HL-60 (cell line): ENCODE measurements at regions not wholly inside any gene's neighbourhood (a gene's known extent, or its start where the extent isn't known, plus 50 kb on each side); places are given as distances from the start of the nearest gene placed in this dataset.

Experiments used
- DNase-seq, 2 experiments: peaks; one replicate each; pipeline ENCODE4 v3.0.0-alpha.2; 2010 to 2020; ENCODE audit warnings: low read depth in 1 of 2, low spot score in 1 of 2
- H3K27ac ChIP-seq: fragments of 250-450 bp; sonication (Bioruptor Pico); replicated peaks from 2 replicates; pipeline ENCODE4 v1.5.1; 2020; ENCODE audit warnings: mild to moderate bottlenecking, moderate library complexity
- H3K27me3 ChIP-seq: fragments of 250-450 bp; sonication (Bioruptor Pico); 2 replicates; pipeline ENCODE4 v1.5.1; 2021; ENCODE audit warnings: mild to moderate bottlenecking, moderate library complexity; ENCODE audit not compliant: insufficient read depth, poor library complexity, severe bottlenecking
- H3K4me3 ChIP-seq: replicated peaks from 2 replicates; pipeline ENCODE4 v1.5.1; 2011; ENCODE audit warnings: mild to moderate bottlenecking, control low read depth, low read length; ENCODE audit not compliant: insufficient read depth
- CTCF ChIP-seq: IDR thresholded peaks from one replicate; pipeline ENCODE4 v1.5.1; 2011; ENCODE audit warnings: low read length, control low read depth, inconsistent platforms; ENCODE audit not compliant: insufficient read depth
- GABPA ChIP-seq: IDR thresholded peaks from 2 replicates; pipeline ENCODE4 v1.6.1; 2012; ENCODE audit warnings: low read depth
- POLR2AphosphoS5 ChIP-seq: IDR thresholded peaks from 2 replicates; pipeline ENCODE4 v1.6.1; 2012; ENCODE audit warnings: low read depth
- REST ChIP-seq: IDR thresholded peaks from 2 replicates; pipeline ENCODE4 v1.6.1; 2012; ENCODE audit warnings: low read depth; ENCODE audit not compliant: insufficient replicate concordance
- SPI1 ChIP-seq: IDR thresholded peaks from 2 replicates; pipeline ENCODE4 v1.6.1; 2012; ENCODE audit warnings: low read depth, mild to moderate bottlenecking, borderline replicate concordance

DNA sequence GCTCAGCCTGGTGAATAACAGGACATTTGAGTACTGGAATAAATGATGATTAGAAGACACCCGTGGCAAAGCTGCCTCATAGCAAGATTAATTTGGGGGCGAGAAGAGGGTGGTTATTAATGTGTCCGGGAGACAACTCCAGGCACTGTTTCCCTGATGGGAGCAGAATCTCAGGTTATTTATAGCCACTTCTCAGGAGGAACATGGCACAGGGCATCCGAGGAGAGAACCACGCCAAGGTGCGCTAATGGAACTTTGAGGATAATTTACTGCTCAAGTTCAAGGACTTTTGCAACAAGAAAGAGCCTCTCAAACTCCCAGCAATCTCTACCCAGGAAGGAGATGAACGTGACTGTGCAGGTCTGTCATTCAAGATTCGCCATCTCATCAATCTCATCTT, 362.5 kb upstream of the ERCC4 start:
- H3K27ac ChIP-seq, result no peak overlapping the region
- no peak overlapping the region for H3K4me3 ChIP-seq
- TF ChIP-seq CTCF (no peak), GABPA (no peak)
- DNase-seq, result no peak
- H3K27me3 ChIP-seq, result no peaks in the 10 kb centered on the region

DNA sequence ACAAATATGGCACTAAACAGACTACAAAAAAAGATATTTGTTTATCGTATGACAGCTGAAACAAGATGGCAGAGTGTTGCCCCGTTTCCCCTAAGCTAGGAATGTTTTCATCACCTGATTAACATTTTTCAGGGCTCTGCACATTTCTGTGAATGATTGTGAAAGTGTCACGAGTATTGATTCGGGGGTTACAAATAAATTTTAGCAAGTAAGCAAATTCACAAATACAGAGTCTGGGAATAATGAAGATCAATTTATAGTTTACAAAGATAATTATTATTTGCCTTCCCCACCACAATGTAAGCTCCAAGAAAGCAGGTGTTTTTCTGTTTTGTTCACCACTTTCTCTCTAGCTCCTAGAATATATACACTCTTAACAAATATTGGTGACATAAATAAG, 361.2 kb upstream of the ERCC4 start:
- H3K27me3 ChIP-seq, result no peaks in the 10 kb centered on the region
- DNase-seq, result no peak
- H3K27ac ChIP-seq, result no peak overlapping the region
- H3K4me3 ChIP-seq, result no peak overlapping the region
- TF ChIP-seq SPI1 (no peak), POLR2AphosphoS5 (no peak), REST (no peak), GABPA (no peak), CTCF (no peak)

DNA sequence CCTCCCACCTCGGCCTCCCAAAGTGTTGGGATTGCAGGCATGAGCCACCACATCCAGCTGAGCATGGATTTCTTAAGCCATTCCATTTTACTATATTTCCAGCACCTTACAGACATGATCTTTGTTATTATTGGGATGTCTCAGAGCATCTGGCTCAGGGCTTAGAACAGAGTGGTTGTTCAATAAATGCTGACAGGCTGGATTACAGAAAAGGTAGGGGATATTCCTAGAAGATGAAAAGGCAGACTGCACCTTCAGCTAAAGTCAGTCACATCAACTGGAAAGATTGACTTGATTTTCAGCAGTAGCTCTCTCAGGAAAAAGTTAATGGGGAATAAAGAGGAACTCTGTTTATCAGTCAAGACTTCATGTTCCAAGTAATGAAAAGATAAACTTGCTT, 360.3 kb upstream of the ERCC4 start:
- Histone ChIP-seq H3K27ac (no peak overlapping the region), H3K27me3 (no peaks in the 10 kb centered on the region), H3K4me3 (no peak overlapping the region)
- no peak for TF ChIP-seq REST
- TF ChIP-seq CTCF, result no peak
- TF ChIP-seq GABPA, result no peak
- no peak for TF ChIP-seq SPI1
- no peak for TF ChIP-seq POLR2AphosphoS5
- DNase-seq, result no peak

- no peak for DNase-seq
- TF ChIP-seq CTCF (no peak), SPI1 (no peak), POLR2AphosphoS5 (no peak), REST (no peak), GABPA (no peak)
- H3K27ac ChIP-seq, result no peak overlapping the region
- no peak overlapping the region for H3K4me3 ChIP-seq
- H3K27me3 ChIP-seq, result no peaks in the 10 kb centered on the region
These were observed 359.8 kb upstream of the ERCC4 start for GRCh38 chr16:13560151-13560550.
